ENCODE measurements at regions not wholly inside any gene's neighbourhood (a gene's known extent, or its start where the extent isn't known, plus 50 kb on each side); places are given as distances from the start of the nearest gene placed in this dataset.

- no peaks in the 10 kb centered on the region for H3K4me1 Mint-ChIP-seq
- no peak for DNase-seq (ENCODE audit: low read depth, low spot score)
- H3K4me3 Mint-ChIP-seq: no peak overlapping the region
- peaks cover 3% of the 10 kb centered on the region for H3K36me3 Mint-ChIP-seq (ENCODE audit: low read depth)
- peaks cover 4% of the 10 kb centered on the region for H3K9me3 Mint-ChIP-seq
- H3K27ac Mint-ChIP-seq (ENCODE audit: unreplicated experiment): no peak overlapping the region
- TF ChIP-seq, protein P1, sequence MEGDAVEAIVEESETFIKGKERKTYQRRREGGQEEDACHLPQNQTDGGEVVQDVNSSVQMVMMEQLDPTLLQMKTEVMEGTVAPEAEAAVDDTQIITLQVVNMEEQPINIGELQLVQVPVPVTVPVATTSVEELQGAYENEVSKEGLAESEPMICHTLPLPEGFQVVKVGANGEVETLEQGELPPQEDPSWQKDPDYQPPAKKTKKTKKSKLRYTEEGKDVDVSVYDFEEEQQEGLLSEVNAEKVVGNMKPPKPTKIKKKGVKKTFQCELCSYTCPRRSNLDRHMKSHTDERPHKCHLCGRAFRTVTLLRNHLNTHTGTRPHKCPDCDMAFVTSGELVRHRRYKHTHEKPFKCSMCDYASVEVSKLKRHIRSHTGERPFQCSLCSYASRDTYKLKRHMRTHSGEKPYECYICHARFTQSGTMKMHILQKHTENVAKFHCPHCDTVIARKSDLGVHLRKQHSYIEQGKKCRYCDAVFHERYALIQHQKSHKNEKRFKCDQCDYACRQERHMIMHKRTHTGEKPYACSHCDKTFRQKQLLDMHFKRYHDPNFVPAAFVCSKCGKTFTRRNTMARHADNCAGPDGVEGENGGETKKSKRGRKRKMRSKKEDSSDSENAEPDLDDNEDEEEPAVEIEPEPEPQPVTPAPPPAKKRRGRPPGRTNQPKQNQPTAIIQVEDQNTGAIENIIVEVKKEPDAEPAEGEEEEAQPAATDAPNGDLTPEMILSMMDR (conservative IDR thresholded peaks at IDR 0.05): no peak
- no peaks in the 10 kb centered on the region for H3K27me3 Mint-ChIP-seq (ENCODE audit: low read depth)
Observed at GRCh38 chr1:79295967-79296366, 289.4 kb upstream of the ADGRL4 start.

GRCh38 chr1:79293611-79294010 is 287.1 kb upstream of the ADGRL4 start:
- peaks cover 2% of the 10 kb centered on the region for H3K9me3 Mint-ChIP-seq
- TF ChIP-seq, protein P1 (conservative IDR thresholded peaks at IDR 0.05): no peak
- no peak overlapping the region for H3K27ac Mint-ChIP-seq (ENCODE audit: unreplicated experiment)
- H3K27me3 Mint-ChIP-seq (ENCODE audit: low read depth): no peaks in the 10 kb centered on the region
- H3K4me3 Mint-ChIP-seq: no peak overlapping the region
- H3K4me1 Mint-ChIP-seq: no peaks in the 10 kb centered on the region
- no peak for DNase-seq (ENCODE audit: low read depth, low spot score)
- no peaks in the 10 kb centered on the region for H3K36me3 Mint-ChIP-seq (ENCODE audit: low read depth)

- DNase-seq (ENCODE audit: low read depth, low spot score): no peak
- Mint-ChIP-seq H3K27ac (ENCODE audit: unreplicated experiment) (no peak overlapping the region), H3K4me3 (no peak overlapping the region), H3K9me3 (peaks cover 2% of the 10 kb centered on the region), H3K27me3 (ENCODE audit: low read depth) (no peaks in the 10 kb centered on the region), H3K4me1 (no peaks in the 10 kb centered on the region), H3K36me3 (ENCODE audit: low read depth) (no peaks in the 10 kb centered on the region)
- TF ChIP-seq, protein P1 (conservative IDR thresholded peaks at IDR 0.05): no peak
Observed at GRCh38 chr1:79290927-79291474, 284.5 kb upstream of the ADGRL4 start.

DNA sequence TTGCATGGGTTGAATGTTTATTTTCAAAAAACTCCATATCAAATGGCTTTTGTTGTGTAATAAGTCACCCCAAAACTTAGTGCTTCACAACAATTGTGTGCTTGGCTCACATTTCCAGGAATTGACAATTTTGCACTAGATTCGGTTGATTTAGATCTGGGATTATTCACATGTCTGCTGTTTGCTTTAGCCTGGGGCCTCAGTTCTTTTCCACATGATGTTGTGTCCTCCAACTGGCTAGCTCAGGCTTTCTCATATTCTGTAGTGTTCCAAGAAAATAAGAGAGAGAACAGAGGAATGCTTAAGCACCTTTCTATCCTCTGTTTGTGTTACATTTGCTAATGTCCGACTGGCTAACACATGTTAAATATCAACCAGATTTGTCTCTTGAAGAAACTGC is 281.5 kb upstream of the ADGRL4 start:
- Mint-ChIP-seq H3K4me1 (no peaks in the 10 kb centered on the region), H3K36me3 (ENCODE audit: low read depth) (no peaks in the 10 kb centered on the region), H3K27me3 (ENCODE audit: low read depth) (no peaks in the 10 kb centered on the region), H3K27ac (ENCODE audit: unreplicated experiment) (no peak overlapping the region), H3K9me3 (peaks cover 2% of the 10 kb centered on the region), H3K4me3 (no peak overlapping the region)
- no peak for DNase-seq (ENCODE audit: low read depth, low spot score)
- TF ChIP-seq, protein P1 (conservative IDR thresholded peaks at IDR 0.05): no peak

DNA sequence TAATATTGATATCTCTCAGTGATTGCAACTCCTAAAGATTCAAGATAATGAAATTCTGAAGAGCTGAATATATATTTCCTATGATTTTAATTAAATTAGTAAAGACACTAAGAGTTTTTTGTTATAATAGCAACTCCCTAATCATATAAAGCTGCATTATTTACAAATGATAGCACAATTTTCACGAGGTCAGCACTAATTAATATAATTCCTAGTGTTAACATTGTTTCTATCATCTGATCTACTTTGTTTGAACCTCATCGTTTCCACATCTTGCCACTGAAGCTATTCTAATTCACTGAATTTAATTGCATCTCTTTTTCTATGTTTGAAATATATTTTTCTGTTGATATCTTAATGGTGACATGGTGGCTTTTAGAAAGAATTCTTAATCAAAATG is 279.1 kb upstream of the ADGRL4 start:
- DNase-seq (ENCODE audit: low read depth, low spot score): no peak

More for the DNA sequence above, 279.1 kb upstream of the ADGRL4 start:
- Mint-ChIP-seq H3K27ac (ENCODE audit: unreplicated experiment) (no peak overlapping the region), H3K36me3 (ENCODE audit: low read depth) (no peaks in the 10 kb centered on the region), H3K4me3 (no peak overlapping the region), H3K9me3 (no peaks in the 10 kb centered on the region), H3K4me1 (no peaks in the 10 kb centered on the region), H3K27me3 (ENCODE audit: low read depth) (no peaks in the 10 kb centered on the region)
- TF ChIP-seq, protein P1 (conservative IDR thresholded peaks at IDR 0.05): no peak
